ENCODE measurements at regions not wholly inside any gene's neighbourhood (a gene's known extent, or its start where the extent isn't known, plus 50 kb on each side); places are given as distances from the start of the nearest gene placed in this dataset.

DNA sequence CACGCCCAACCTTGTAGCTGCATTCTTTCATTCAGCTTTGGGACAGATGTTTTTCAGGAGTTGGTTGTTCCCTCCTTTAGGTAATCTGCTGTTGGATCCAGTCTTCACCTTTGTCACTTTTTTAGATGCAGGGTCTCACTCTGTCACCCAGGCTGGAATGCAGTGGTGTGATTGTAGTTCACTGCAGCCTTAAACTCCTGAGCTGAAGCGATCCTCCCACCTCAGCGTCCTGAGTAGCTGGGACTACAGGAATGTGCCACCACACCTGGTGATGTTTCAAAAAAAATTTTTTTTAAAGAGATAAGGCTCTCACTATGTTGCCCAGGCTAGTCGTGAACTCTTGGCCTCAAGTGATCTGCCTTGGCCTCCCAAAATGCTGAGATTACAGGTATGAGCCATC is 164.3 kb downstream of the KTN1 start:
- TF ChIP-seq POLR2A (IDR thresholded peaks at IDR 0.05), result no peak
- TF ChIP-seq CTCF (IDR thresholded peaks at IDR 0.05), result no peak
- no peak for TF ChIP-seq POLR2AphosphoS5 (IDR thresholded peaks at IDR 0.05)
